ENCODE measurements at regions not wholly inside any gene's neighbourhood (a gene's known extent, or its start where the extent isn't known, plus 50 kb on each side); places are given as distances from the start of the nearest gene placed in this dataset.

DNA sequence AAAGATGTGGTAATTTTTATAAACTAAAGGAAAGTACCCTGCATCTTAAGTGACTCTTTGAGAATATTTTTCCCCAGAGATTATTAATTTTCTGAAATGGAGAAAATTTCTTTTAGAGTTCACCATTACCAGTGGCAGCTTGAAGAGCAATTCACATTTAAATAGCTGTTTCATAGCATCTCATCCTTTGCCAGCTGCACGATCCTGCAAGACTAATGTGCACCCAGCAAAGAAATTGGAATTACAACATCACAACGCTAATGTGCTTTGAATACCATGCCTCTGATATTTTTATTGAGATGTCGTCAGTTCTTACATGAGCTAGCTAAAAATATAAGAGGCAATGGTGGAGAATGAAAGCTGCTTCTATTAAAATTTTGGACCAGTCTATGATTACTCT, 423.5 kb downstream of the TAF11L14 start:
- H3K9me1 ChIP-seq (ENCODE audit: control insufficient read depth, extremely low read depth, insufficient read depth, low read length): no peaks in the 10 kb centered on the region
- no peaks in the 10 kb centered on the region for H3K27me3 ChIP-seq (ENCODE audit: control insufficient read depth, extremely low read depth, insufficient read depth, low read length)
- H3K4me3 ChIP-seq (ENCODE audit: control insufficient read depth in 2 of 3, extremely low read depth in 1 of 3, insufficient read depth in 2 of 3, low read depth in 1 of 3, low read length in 3 of 3): no peak overlapping the region
- H3K27ac ChIP-seq (ENCODE audit: control insufficient read depth, insufficient read depth, low read length): no peak overlapping the region
- no peak overlapping the region for H3K9ac ChIP-seq (ENCODE audit: control insufficient read depth, extremely low read depth, insufficient read depth, low read length)
- TF ChIP-seq, protein P1, sequence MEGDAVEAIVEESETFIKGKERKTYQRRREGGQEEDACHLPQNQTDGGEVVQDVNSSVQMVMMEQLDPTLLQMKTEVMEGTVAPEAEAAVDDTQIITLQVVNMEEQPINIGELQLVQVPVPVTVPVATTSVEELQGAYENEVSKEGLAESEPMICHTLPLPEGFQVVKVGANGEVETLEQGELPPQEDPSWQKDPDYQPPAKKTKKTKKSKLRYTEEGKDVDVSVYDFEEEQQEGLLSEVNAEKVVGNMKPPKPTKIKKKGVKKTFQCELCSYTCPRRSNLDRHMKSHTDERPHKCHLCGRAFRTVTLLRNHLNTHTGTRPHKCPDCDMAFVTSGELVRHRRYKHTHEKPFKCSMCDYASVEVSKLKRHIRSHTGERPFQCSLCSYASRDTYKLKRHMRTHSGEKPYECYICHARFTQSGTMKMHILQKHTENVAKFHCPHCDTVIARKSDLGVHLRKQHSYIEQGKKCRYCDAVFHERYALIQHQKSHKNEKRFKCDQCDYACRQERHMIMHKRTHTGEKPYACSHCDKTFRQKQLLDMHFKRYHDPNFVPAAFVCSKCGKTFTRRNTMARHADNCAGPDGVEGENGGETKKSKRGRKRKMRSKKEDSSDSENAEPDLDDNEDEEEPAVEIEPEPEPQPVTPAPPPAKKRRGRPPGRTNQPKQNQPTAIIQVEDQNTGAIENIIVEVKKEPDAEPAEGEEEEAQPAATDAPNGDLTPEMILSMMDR (optimal IDR thresholded peaks at IDR 0.05 in 1 of 3, IDR thresholded peaks at IDR 0.05 in 1 of 3, conservative IDR thresholded peaks at IDR 0.05 in 1 of 3; ENCODE audit: extremely low read depth in 1 of 3, insufficient read depth in 2 of 3, low read length in 3 of 3): no peak
- no peak for TF ChIP-seq EZH2 (IDR thresholded peaks at IDR 0.05; ENCODE audit: low read length)
- H3K9me3 ChIP-seq (ENCODE audit: control insufficient read depth, low read depth, low read length): no peaks in the 10 kb centered on the region
- dilution Hi-C loops (cut with MboI; ENCODE audit: extremely low pct_ligation_motif_present, low sequenced_read_pairs): no loop called here
- no peaks in the 10 kb centered on the region for H3K79me2 ChIP-seq (ENCODE audit: control insufficient read depth, insufficient read depth, low read length)
- no peak for DNase-seq (ENCODE audit: low read depth, low spot score)
- H3K4me2 ChIP-seq (ENCODE audit: control insufficient read depth, extremely low read depth, insufficient read depth, low read depth, low read length): no peak overlapping the region
- H2AFZ ChIP-seq (ENCODE audit: control insufficient read depth, low read length): no peak overlapping the region
- no peaks in the 10 kb centered on the region for H3K36me3 ChIP-seq (ENCODE audit: control insufficient read depth in 2 of 2, extremely low read depth in 1 of 2, insufficient read depth in 2 of 2, low read length in 2 of 2)
- no peaks in the 10 kb centered on the region for H4K20me1 ChIP-seq (ENCODE audit: control insufficient read depth, extremely low read depth, insufficient read depth, low read length)
- no peak for FAIRE-seq
- no peaks in the 10 kb centered on the region for H3K4me1 ChIP-seq (ENCODE audit: control insufficient read depth, extremely low read depth, insufficient read depth, low read length)

DNA sequence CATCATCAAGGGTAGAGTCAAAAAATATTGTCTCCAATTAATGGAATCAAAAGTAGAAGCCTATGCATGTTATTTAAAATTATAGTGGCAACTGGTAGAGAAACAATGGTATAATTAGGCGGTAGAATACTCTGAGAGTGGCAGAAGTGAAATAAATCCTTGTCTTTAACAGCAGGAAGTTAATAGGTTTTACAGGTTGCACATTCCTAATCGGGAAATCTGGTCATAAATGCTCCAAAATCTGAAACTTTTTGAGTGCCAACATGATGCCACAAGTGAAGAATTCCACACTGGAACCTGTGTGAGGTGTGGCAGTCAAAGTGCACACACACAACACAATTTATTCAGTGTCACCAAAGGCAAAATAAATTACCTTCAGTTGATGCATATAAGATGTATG, 433.4 kb downstream of the TAF11L14 start:
- no peaks in the 10 kb centered on the region for H3K4me1 ChIP-seq (ENCODE audit: control insufficient read depth, extremely low read depth, insufficient read depth, low read length)
- no peak overlapping the region for H3K4me3 ChIP-seq (ENCODE audit: control insufficient read depth in 2 of 3, extremely low read depth in 1 of 3, insufficient read depth in 2 of 3, low read depth in 1 of 3, low read length in 3 of 3)
- no peaks in the 10 kb centered on the region for H3K9me1 ChIP-seq (ENCODE audit: control insufficient read depth, extremely low read depth, insufficient read depth, low read length)
- H3K9me3 ChIP-seq (ENCODE audit: control insufficient read depth, low read depth, low read length): no peaks in the 10 kb centered on the region
- H3K9ac ChIP-seq (ENCODE audit: control insufficient read depth, extremely low read depth, insufficient read depth, low read length): no peak overlapping the region
- H3K27me3 ChIP-seq (ENCODE audit: control insufficient read depth, extremely low read depth, insufficient read depth, low read length): no peaks in the 10 kb centered on the region
- DNase-seq (ENCODE audit: low read depth, low spot score): no peak
- FAIRE-seq: no peak
- no peaks in the 10 kb centered on the region for H3K79me2 ChIP-seq (ENCODE audit: control insufficient read depth, insufficient read depth, low read length)
- no peak overlapping the region for H3K27ac ChIP-seq (ENCODE audit: control insufficient read depth, insufficient read depth, low read length)
- H2AFZ ChIP-seq (ENCODE audit: control insufficient read depth, low read length): no peak overlapping the region
- H3K4me2 ChIP-seq (ENCODE audit: control insufficient read depth, extremely low read depth, insufficient read depth, low read depth, low read length): no peak overlapping the region
- no peaks in the 10 kb centered on the region for H4K20me1 ChIP-seq (ENCODE audit: control insufficient read depth, extremely low read depth, insufficient read depth, low read length)
- no peaks in the 10 kb centered on the region for H3K36me3 ChIP-seq (ENCODE audit: control insufficient read depth in 2 of 2, extremely low read depth in 1 of 2, insufficient read depth in 2 of 2, low read length in 2 of 2)
- dilution Hi-C loops (cut with MboI; ENCODE audit: extremely low pct_ligation_motif_present, low sequenced_read_pairs): no loop called here
- TF ChIP-seq, protein P1 (optimal IDR thresholded peaks at IDR 0.05 in 1 of 3, IDR thresholded peaks at IDR 0.05 in 1 of 3, conservative IDR thresholded peaks at IDR 0.05 in 1 of 3; ENCODE audit: extremely low read depth in 1 of 3, insufficient read depth in 2 of 3, low read length in 3 of 3): no peak
- no peak for TF ChIP-seq EZH2 (IDR thresholded peaks at IDR 0.05; ENCODE audit: low read length)
